ENCODE measurements at regions not wholly inside any gene's neighbourhood (a gene's known extent, or its start where the extent isn't known, plus 50 kb on each side); places are given as distances from the start of the nearest gene placed in this dataset.

DNA sequence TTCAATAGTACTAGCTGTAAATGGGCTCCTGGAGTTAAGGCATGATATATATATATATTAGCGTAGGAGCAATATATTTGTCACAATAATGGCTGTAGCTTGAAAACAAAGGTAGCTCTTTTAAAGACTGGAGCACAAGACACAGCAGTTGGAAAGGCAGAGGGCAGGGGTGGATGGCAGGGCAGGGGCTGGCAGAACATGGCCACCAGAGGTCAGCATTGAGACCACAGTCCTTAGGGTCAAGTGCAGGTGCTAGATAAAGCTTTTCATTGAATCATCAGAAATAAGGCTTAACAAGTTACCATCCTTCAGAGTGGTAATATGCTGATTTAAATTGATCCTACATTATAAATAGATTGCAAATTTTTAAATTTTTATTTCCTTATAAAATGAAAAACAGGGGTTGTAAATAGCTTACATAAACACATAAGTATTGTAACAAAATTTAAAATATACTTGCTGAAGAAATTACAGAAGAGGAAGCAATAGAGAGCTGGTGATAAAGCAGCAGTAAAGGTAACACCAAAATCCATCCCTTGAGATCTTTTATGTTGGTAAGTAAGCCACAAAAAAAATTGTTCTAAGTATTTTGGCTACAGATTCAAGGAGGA is 161.2 kb upstream of the PIEZO2 start:
- Histone ChIP-seq H3K9me3 (ENCODE audit: insufficient read depth, low read depth, low read length) (0 out of 2 replicates have a peak, but pooled peaks cover 2% of the 10 kb centered on the region), H3K9ac (ENCODE audit: low read depth, low read length) (no peak overlapping the region), H3K4me1 (ENCODE audit: insufficient read depth, low read length) (0 out of 2 replicates have a peak, but pooled peaks cover under 1% of the 10 kb centered on the region), H3K36me3 (ENCODE audit: insufficient read depth, low read length) (no peaks in the 10 kb centered on the region), H3K4me3 (ENCODE audit: low read length) (no peak overlapping the region), H3K27me3 (ENCODE audit: insufficient read depth, low read length) (no peaks in the 10 kb centered on the region), H3K27ac (ENCODE audit: low read depth, low read length) (no peak overlapping the region)
- WGBS: 63% methylated on average over 1 of the region's 1 CpG

DNA sequence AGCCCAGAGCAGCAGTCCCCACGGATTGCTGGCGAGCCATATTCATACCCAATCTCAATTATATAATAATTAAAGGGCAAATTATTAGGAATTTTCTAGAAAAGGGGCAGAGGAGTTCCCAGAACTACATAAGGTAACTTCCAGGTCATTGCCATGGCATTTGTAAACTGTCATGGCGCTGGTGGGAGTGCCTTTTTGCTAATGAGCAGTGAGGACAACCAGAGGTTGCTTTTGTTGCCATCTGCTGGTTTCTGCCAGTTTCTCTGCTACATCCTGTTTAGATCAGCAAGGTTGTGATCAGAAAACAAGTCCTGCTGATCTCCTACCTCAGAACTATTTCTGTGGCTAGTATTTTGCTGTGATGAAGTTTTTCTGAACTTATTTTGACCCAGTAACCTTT is 159.8 kb upstream of the PIEZO2 start:
- 92% methylated on average over 1 of the region's 3 CpGs for WGBS

GRCh38 chr18:11308499-11308898 is 159.1 kb upstream of the PIEZO2 start:
- Histone ChIP-seq H3K4me1 (ENCODE audit: insufficient read depth, low read length) (peaks cover 12% of the 10 kb centered on the region), H3K27me3 (ENCODE audit: insufficient read depth, low read length) (no peaks in the 10 kb centered on the region), H3K36me3 (ENCODE audit: insufficient read depth, low read length) (no peaks in the 10 kb centered on the region), H3K9me3 (ENCODE audit: insufficient read depth, low read depth, low read length) (0 out of 2 replicates have a peak, but pooled peaks cover 2% of the 10 kb centered on the region), H3K9ac (ENCODE audit: low read depth, low read length) (no peak overlapping the region), H3K4me3 (ENCODE audit: low read length) (no peak overlapping the region), H3K27ac (ENCODE audit: low read depth, low read length) (no peak overlapping the region)
- WGBS: 94% methylated on average over 5 of the region's 5 CpGs

More for the DNA sequence above, 159.8 kb upstream of the PIEZO2 start:
- Histone ChIP-seq H3K36me3 (ENCODE audit: insufficient read depth, low read length) (no peaks in the 10 kb centered on the region), H3K27ac (ENCODE audit: low read depth, low read length) (no peak overlapping the region), H3K4me1 (ENCODE audit: insufficient read depth, low read length) (peaks cover 12% of the 10 kb centered on the region), H3K9ac (ENCODE audit: low read depth, low read length) (no peak overlapping the region), H3K27me3 (ENCODE audit: insufficient read depth, low read length) (no peaks in the 10 kb centered on the region), H3K9me3 (ENCODE audit: insufficient read depth, low read depth, low read length) (0 out of 2 replicates have a peak, but pooled peaks cover 2% of the 10 kb centered on the region), H3K4me3 (ENCODE audit: low read length) (no peak overlapping the region)

DNA sequence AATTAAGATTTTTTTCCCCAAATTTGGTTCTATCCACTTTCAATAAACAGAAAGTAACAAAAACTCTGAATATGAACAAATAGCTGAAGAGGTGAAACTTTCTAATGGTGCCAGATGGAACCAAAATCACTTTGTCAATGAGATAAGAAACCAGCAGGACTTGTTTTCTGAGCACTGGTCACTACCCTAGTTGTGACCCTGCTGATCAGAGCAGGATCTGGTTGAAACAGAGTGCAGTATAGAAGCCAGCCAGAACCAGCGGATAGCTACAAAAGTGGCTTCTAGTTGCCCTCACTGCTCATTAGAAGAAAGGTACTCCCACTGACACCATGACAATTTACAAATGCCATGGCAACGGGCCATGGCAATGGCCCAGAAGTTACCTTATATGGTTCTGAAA is 158.3 kb upstream of the PIEZO2 start:
- Histone ChIP-seq H3K27ac (ENCODE audit: low read depth, low read length) (no peak overlapping the region), H3K4me1 (ENCODE audit: insufficient read depth, low read length) (peaks cover 12% of the 10 kb centered on the region), H3K27me3 (ENCODE audit: insufficient read depth, low read length) (no peaks in the 10 kb centered on the region), H3K4me3 (ENCODE audit: low read length) (no peak overlapping the region), H3K9ac (ENCODE audit: low read depth, low read length) (no peak overlapping the region), H3K9me3 (ENCODE audit: insufficient read depth, low read depth, low read length) (0 out of 2 replicates have a peak, but pooled peaks cover 2% of the 10 kb centered on the region), H3K36me3 (ENCODE audit: insufficient read depth, low read length) (no peaks in the 10 kb centered on the region)
- 95% methylated on average over 2 of the region's 2 CpGs for WGBS

DNA sequence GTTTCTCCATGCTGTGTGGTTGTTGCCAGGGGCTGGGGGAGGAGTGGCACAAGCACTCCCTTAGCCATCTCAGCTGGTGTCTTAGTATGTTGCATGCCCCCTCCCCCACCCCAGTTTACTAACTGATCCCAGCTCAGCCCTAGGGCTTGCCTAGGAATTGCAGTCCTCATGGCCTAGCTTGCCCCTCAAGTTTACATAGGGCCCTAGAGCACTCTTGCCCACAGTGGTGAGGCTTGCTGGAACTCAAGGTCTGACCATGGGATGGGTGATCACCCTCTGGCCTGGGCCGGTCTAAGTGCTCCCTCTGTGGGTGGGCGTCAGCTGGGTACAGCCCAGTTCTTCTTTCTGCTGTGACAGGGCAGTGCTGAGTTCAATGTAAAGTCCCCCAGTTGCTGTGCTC is 156.1 kb upstream of the PIEZO2 start:
- peaks cover 4% of the 10 kb centered on the region; the same call in 1 of the 2 replicates for H3K9me3 ChIP-seq (ENCODE audit: insufficient read depth, low read depth, low read length)
- WGBS: 89% methylated on average over 2 of the region's 2 CpGs
- H3K9ac ChIP-seq (ENCODE audit: low read depth, low read length): no peak overlapping the region
- no peaks in the 10 kb centered on the region for H3K36me3 ChIP-seq (ENCODE audit: insufficient read depth, low read length)
- no peak overlapping the region for H3K4me3 ChIP-seq (ENCODE audit: low read length)
- peaks cover 12% of the 10 kb centered on the region for H3K4me1 ChIP-seq (ENCODE audit: insufficient read depth, low read length)
- no peaks in the 10 kb centered on the region for H3K27me3 ChIP-seq (ENCODE audit: insufficient read depth, low read length)
- H3K27ac ChIP-seq (ENCODE audit: low read depth, low read length): no peak overlapping the region

DNA sequence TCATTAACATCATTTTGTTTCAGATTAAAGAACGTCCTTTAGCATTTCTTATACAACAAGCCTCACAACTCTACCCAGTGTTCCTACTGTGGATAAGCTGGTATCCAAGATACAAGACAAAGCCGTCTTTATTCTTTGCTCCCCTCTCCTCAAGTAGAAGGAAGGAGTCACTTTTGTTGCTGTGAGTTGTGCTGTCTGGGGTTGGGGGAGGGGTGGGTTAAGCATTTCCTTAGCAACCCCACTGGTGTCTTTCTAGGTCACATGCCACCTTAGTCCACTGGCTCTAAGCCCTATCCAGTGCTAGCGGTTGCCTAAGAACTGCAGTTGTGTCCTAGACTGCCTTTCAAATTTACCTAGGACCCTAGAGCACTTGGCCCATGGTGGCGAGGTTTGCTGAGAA is 155.6 kb upstream of the PIEZO2 start:
- Histone ChIP-seq H3K36me3 (ENCODE audit: insufficient read depth, low read length) (no peaks in the 10 kb centered on the region), H3K27me3 (ENCODE audit: insufficient read depth, low read length) (no peaks in the 10 kb centered on the region)
- 94% methylated on average over 3 of the region's 4 CpGs for WGBS

DNA sequence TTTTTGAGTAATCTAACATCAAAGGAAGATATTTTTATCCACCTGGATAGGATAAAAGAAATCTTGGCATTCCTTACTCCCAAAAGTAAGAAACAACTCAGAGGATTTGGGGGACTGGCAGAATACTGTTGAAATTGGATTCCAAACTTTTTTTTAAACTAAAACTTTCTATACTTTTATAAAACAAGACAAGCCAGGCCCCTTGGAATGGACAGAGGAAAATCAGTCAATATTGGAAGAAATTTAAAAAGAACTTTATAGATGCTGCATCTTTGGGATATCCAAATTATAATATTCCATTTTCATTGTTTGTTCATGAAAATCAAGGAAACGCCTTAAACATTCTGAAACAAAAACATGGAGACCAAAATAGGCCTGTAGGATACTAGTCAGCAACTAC is 147.6 kb upstream of the PIEZO2 start:
- Histone ChIP-seq H3K4me3 (ENCODE audit: low read length) (no peak overlapping the region), H3K36me3 (ENCODE audit: insufficient read depth, low read length) (no peaks in the 10 kb centered on the region), H3K4me1 (ENCODE audit: insufficient read depth, low read length) (no peaks in the 10 kb centered on the region), H3K27ac (ENCODE audit: low read depth, low read length) (no peak overlapping the region), H3K9me3 (ENCODE audit: insufficient read depth, low read depth, low read length) (peaks cover 4% of the 10 kb centered on the region; the same call in 1 of the 2 replicates), H3K27me3 (ENCODE audit: insufficient read depth, low read length) (no peaks in the 10 kb centered on the region), H3K9ac (ENCODE audit: low read depth, low read length) (no peak overlapping the region)
- WGBS: 92% methylated on average over 1 of the region's 1 CpG

More for the DNA sequence above, 155.6 kb upstream of the PIEZO2 start:
- Histone ChIP-seq H3K4me1 (ENCODE audit: insufficient read depth, low read length) (peaks cover 12% of the 10 kb centered on the region), H3K27ac (ENCODE audit: low read depth, low read length) (no peak overlapping the region), H3K4me3 (ENCODE audit: low read length) (no peak overlapping the region), H3K9ac (ENCODE audit: low read depth, low read length) (no peak overlapping the region), H3K9me3 (ENCODE audit: insufficient read depth, low read depth, low read length) (peaks cover 7% of the 10 kb centered on the region; the same call in 1 of the 2 replicates)

GRCh38 chr18:11293794-11294193 is 144.4 kb upstream of the PIEZO2 start:
- 95% methylated on average over 2 of the region's 2 CpGs for WGBS
- no peaks in the 10 kb centered on the region for H3K27me3 ChIP-seq (ENCODE audit: insufficient read depth, low read length)

GRCh38 chr18:11290786-11291185 is 141.4 kb upstream of the PIEZO2 start:
- H3K27me3 ChIP-seq (ENCODE audit: insufficient read depth, low read length): no peaks in the 10 kb centered on the region
- no peak overlapping the region for H3K27ac ChIP-seq (ENCODE audit: low read depth, low read length)
- no peaks in the 10 kb centered on the region for H3K36me3 ChIP-seq (ENCODE audit: insufficient read depth, low read length)
- no peak overlapping the region for H3K4me3 ChIP-seq (ENCODE audit: low read length)
- H3K4me1 ChIP-seq (ENCODE audit: insufficient read depth, low read length): no peaks in the 10 kb centered on the region; the same call in 1 of the 2 replicates
- no peak overlapping the region for H3K9ac ChIP-seq (ENCODE audit: low read depth, low read length)
- WGBS: 100% methylated on average over 1 of the region's 3 CpGs
- H3K9me3 ChIP-seq (ENCODE audit: insufficient read depth, low read depth, low read length): no peaks in the 10 kb centered on the region

More at GRCh38 chr18:11293794-11294193, 144.4 kb upstream of the PIEZO2 start:
- H3K27ac ChIP-seq (ENCODE audit: low read depth, low read length): no peak overlapping the region
- H3K9me3 ChIP-seq (ENCODE audit: insufficient read depth, low read depth, low read length): no peaks in the 10 kb centered on the region
- H3K36me3 ChIP-seq (ENCODE audit: insufficient read depth, low read length): no peaks in the 10 kb centered on the region
- no peak overlapping the region for H3K9ac ChIP-seq (ENCODE audit: low read depth, low read length)
- no peak overlapping the region for H3K4me3 ChIP-seq (ENCODE audit: low read length)
- no peaks in the 10 kb centered on the region; the same call in 1 of the 2 replicates for H3K4me1 ChIP-seq (ENCODE audit: insufficient read depth, low read length)

- H3K9me3 ChIP-seq (ENCODE audit: insufficient read depth, low read depth, low read length): no peaks in the 10 kb centered on the region
- H3K27me3 ChIP-seq (ENCODE audit: insufficient read depth, low read length): no peaks in the 10 kb centered on the region
- H3K4me3 ChIP-seq (ENCODE audit: low read length): no peak overlapping the region
- no peaks in the 10 kb centered on the region for H3K36me3 ChIP-seq (ENCODE audit: insufficient read depth, low read length)
- no peak overlapping the region for H3K9ac ChIP-seq (ENCODE audit: low read depth, low read length)
- 90% methylated on average over 1 of the region's 1 CpG for WGBS
- no peaks in the 10 kb centered on the region; the same call in 1 of the 2 replicates for H3K4me1 ChIP-seq (ENCODE audit: insufficient read depth, low read length)
- no peak overlapping the region for H3K27ac ChIP-seq (ENCODE audit: low read depth, low read length)
These were observed 139.9 kb upstream of the PIEZO2 start for GRCh38 chr18:11289248-11289647.

- no peaks in the 10 kb centered on the region for H3K27me3 ChIP-seq (ENCODE audit: insufficient read depth, low read length)
- no peaks in the 10 kb centered on the region; the same call in 1 of the 2 replicates for H3K4me1 ChIP-seq (ENCODE audit: insufficient read depth, low read length)
- no peak overlapping the region for H3K27ac ChIP-seq (ENCODE audit: low read depth, low read length)
- H3K9me3 ChIP-seq (ENCODE audit: insufficient read depth, low read depth, low read length): no peaks in the 10 kb centered on the region
- no peak overlapping the region for H3K9ac ChIP-seq (ENCODE audit: low read depth, low read length)
- H3K4me3 ChIP-seq (ENCODE audit: low read length): no peak overlapping the region
- no peaks in the 10 kb centered on the region for H3K36me3 ChIP-seq (ENCODE audit: insufficient read depth, low read length)
- WGBS: no CpG with 5 or more reads among the region's 1 CpG
These were observed 139.0 kb upstream of the PIEZO2 start for GRCh38 chr18:11288401-11288800.

Data from HUES64 (cell line).